HG03025 (cell line): ENCODE measurements at regions not wholly inside any gene's neighbourhood (a gene's known extent, or its start where the extent isn't known, plus 50 kb on each side); places are given as distances from the start of the nearest gene placed in this dataset.

Experiments
- ATAC-seq: cut with Tn5 transposase; IDR thresholded peaks from one replicate; pipeline ENCODE4 v1.9.1; 2021; ENCODE audit warnings: mild to moderate bottlenecking, moderate library complexity; ENCODE audit not compliant: unreplicated experiment, low FRiP score

- ATAC-seq: no peak
Measured at GRCh38 chr12:102603021-102603420, 122.7 kb upstream of the IGF1 start.

DNA sequence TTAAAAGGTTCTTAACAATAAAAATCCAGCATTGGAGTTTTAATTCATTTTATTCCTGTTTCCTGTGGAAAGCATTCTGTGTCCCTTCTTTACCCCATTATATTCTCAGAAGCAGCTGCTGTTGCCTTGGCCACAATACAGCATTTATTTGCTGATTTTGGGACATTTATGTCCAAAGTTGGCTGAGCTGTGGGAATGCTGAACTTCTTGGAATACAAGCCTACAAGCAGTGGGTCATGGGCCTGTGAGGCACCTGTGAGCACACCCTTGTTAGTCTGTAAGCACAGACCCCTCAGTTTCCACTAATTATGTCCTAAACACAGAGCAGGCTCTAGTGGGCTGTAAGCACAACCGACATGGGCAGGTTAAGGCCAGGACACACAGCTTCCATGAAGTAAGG is 122.2 kb upstream of the IGF1 start:
- no peak for ATAC-seq

DNA sequence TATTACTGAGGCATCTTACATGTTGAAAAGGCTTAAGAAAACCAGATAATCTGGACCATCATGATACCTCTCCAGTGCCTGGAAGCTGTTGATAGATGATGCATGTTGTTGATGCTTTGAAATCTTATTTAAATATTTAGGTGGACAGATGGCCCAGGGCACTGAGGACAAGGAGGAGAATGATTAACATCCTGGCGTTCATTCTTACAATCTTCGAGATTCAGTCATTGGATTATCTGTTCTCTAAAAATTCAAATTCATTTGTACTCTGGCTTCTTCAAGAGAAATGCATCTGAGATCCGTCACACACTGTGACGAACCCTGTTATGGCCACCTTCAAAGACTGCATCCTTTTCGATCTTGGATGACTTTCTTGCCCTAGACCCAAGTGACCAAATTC is 121.3 kb upstream of the IGF1 start:
- ATAC-seq: no peak

DNA sequence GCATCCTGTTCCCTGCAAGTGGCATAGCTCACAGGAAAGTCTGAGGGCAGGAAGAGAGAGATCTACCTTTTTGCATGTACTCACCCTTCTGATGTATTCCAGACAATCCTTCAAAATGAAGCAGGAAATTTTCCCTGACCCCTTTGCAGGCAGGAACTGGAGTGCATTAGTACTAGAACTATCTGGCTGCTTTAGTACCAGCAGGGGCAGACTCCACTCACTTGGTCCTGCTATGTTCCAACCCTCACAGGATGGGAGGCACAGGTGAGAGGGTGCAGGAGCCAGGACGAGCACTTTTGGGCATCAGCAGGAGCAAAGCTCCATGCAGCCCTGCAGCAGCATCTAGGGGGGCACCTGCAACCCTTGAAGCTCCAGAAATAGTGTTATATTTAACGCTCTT is 116.3 kb upstream of the IGF1 start:
- ATAC-seq: no peak

- ATAC-seq: no peak
Measured at GRCh38 chr12:102596031-102596430, 115.7 kb upstream of the IGF1 start.

DNA sequence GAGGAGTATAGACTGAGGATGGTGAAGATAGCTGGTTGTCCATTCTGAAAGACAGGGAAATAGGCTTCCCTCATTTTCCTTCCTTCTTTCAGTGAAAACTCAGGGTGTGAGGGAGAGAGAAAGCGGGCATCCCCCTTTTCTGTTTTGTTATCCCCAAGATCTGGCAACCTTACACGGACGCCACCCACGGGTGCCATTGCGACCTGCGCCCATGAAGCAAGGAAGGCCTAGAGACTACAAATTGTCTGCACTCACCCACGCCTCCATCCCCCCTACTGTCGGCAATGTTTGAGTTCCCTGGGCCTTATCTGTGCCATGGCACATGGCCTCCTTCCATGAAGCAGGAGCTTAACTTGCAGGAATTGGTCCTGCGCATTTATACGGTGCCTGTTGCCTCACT is 115.0 kb upstream of the IGF1 start:
- no peak for ATAC-seq

DNA sequence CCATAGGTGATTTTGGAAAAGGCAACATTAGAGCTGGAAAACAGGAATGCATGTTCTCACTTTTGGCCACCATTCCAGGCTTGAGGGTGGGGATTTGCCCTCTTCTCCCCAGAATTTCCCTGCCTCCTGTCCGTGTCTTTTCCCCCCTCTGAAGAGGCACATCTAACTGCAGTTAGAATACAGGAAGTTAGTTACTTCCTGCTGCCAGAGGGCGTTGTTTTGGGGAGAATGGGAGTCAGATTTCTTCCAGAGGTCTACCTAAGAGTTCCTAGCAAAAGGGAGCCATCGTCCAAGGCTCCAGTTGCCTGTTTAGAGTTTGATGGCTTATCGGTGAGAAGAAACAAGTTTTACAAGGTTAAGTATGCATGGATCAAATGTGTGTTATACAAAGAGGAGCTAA is 112.8 kb upstream of the IGF1 start:
- no peak for ATAC-seq

GRCh38 chr12:102592134-102592533 is 111.8 kb upstream of the IGF1 start:
- ATAC-seq: no peak

DNA sequence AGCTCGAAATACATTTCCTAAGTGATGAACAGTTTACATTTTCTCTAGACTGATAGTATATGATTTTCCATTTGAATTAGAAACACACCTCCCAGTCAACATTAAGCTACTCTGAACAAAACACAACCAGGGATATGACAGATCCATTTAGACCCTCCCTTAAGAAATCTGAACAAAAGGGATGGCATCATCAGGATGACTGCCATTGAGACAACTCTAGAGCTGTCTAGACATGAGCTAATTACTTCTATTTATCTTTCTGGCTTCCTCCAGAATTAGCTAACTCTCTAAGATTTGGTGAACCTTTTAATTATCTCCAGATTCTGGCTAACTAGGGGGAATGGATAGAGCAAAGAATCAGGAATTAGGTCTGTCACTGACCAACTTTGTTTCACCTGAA is 92.9 kb upstream of the IGF1 start:
- no peak for ATAC-seq

DNA sequence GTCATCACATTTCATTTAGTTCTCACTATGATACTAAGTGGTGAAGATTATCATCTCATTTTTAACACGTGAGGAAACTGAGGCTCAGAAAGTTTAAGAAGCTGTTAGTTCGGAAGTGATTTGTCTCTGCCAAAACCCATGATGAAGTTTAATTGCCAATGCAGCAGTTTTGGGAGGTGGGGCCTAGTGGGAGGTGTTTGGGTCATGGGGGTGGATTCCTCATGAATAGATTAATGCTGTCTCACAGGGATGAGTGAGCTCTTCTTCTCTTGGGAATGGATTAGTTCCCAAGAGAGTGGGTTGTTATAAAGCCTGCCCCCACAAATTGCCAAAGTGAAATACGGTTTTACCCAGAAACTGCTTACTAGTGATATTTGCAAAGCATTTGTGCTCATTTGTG is 91.5 kb upstream of the IGF1 start:
- ATAC-seq: no peak

DNA sequence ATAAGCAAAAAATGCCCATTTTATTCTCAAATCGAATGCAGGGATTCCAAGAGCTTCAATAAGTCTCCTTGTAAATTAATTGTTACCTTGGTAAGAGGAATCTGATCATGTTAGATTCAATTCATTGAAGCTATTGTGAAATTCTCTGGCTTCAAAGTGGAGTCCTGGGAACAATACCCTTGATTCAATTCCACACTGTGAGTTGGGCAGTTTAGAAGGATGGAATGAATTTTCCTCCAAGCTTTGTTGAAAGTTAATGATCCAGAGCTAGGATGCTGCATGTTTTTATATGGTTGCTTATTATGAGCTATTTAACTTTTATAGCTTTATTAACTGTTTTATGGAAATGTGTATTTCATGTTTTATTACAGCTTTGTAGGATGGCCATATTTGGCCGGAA is 89.9 kb upstream of the IGF1 start:
- no peak for ATAC-seq

DNA sequence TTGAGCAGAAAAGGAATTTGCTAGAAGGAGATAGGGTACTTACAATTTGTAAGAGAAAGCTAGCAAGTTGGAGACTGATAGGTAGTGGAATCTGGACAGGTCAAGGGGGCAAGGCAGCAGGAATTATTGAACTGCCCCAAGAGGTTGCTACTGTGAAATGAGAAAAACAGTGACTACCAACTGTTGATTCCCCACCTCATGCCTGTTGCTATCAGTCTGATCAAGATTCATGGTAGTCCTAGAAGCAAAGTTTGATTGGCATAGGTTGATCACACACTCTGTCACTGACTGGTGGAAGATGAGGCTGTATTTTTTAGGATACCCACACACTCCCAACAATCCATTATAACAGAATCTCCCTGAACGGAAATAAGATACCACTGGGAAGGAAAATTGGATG is 89.4 kb upstream of the IGF1 start:
- no peak for ATAC-seq

DNA sequence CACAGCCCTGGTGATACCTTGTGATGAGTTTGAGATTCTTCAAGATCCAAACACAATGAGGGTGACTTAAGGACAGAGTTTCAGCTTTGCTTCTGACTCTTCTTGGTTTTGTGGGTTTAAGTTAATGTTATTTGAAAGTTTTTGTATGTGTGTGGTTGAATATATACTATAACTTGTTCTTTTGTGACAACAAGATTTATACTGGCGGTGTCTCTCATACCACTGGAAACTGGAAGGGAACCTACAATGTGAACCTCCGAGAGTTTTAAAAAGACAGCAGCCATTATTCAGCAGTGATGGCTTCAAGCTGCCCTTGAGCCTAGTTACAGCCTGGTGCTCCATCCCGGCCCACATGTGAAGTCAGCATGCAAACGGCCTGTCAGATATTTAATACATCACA is 87.9 kb upstream of the IGF1 start:
- ATAC-seq: no peak

DNA sequence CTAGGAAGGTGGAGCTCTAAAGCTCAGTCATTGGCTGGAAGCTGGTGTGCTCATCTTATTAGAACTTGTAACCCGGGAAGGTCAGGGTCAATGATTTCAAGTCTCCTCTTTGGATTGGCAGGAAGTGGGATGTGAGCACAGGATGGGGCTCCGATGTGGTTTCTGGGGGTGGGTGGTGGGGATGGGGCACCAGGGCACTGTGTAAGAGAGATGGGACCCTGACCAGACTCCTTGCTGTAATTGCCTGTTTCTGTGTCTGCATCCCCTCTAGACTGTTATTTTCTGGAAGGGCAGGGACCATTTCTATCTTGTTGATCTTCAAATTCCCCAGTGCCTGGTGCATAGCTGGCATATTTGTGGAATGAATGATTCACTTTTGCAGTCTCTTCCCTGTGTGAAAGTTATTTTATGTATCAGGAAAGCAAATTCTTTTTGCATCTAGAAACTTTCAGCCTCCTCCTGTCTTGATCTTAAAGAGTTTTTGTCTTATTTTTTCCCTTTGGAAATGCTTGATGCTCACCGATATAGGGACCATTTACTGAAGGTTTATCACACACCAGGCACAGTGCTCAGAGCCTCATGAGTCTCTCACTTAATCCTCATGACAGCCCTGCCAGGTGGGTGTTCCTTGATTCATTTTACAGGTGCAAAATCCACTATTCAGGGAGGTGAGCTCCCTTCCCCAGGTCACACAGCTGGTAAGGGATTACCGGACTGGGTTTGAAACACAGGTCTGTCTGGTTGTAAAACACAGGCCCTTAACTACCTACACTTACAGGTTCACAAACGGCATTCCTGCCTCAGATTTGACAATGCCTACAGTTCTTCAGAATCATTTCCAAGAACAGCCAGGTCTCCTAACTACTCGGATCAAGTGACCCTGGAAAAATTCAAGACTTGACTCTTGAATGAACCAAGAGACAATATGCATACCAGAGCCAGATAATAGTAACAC is 86.9 kb upstream of the IGF1 start:
- no peak for ATAC-seq

- no peak for ATAC-seq
Measured at GRCh38 chr12:102565555-102565954, 85.2 kb upstream of the IGF1 start.

DNA sequence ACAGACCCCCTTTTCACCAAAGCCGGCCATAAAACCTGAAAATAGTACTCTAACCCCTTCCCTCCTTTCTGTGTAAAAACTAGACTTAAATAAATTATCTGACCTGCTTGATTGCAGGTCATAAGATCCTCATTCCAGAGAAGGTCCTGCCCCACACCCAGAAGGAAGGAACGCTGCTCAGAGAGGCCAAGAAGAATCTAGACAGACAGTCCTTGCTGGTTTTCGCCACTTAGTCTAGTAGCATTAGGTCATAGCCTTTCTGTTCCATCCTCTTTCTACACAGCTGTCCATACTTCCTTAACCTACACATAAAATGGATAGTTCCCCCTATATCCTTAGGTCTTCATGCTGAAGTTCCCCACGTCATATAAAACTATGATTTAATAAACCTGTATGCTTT is 83.7 kb upstream of the IGF1 start:
- no peak for ATAC-seq

GRCh38 chr12:102562836-102563425 is 82.6 kb upstream of the IGF1 start:
- no peak for ATAC-seq

DNA sequence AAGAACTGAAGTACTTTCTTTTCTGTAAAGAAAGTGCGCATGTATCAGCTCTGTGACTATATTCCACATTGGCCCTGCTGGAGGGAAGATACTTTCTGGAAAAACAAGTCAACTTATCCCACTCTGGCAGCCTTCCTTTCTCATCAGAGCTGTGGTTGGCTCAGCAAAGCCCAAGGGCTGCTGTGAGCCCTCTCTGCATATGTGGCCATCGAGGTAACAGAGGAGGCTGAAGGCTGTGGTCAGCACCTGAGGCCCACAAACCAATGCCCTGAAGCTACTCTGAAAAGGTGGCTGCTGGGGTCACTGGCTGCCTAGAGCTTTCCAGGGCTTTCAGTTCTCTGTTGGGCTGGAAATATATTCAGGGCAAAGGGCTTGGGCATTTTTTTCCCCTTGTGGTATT is 70.8 kb upstream of the IGF1 start:
- no peak for ATAC-seq

DNA sequence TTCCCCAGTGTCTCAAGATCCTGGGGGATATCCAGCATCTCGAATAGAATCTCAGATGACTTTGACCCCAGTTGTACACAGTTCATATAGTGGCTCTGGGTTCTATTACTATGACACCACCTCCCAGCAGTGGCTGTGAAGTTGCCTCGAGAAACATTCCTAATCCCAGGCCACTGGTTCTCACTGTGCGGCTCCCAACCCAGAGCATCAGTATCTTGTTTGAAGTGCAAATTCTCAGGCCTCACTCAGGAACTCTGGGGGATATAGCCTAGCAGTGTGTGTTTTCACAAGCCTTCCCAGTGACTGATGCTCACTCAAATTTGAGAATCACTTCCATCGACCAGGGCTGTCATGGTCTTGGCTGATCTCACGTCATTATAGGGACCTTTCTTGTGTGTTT is 69.3 kb upstream of the IGF1 start:
- ATAC-seq: no peak

DNA sequence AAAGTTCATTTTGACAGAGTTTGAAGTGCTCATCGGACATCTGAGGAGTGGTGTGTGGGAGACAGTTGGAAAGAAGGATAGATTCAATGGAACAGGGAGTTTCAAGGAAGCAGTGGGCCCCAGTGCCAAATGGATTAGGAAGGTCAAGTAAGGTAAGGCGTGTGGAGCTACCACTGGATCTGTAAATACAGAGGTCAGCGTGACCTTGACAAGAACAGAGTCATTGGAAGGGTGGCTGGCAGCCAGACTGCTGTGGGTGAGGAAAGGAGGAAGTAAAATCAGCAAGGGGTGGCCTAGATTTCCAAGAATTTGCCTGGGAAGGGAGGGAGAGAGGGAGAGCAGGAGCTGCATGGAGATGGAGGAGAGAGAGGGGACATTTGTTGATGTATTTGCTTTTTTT is 68.2 kb upstream of the IGF1 start:
- no peak for ATAC-seq

DNA sequence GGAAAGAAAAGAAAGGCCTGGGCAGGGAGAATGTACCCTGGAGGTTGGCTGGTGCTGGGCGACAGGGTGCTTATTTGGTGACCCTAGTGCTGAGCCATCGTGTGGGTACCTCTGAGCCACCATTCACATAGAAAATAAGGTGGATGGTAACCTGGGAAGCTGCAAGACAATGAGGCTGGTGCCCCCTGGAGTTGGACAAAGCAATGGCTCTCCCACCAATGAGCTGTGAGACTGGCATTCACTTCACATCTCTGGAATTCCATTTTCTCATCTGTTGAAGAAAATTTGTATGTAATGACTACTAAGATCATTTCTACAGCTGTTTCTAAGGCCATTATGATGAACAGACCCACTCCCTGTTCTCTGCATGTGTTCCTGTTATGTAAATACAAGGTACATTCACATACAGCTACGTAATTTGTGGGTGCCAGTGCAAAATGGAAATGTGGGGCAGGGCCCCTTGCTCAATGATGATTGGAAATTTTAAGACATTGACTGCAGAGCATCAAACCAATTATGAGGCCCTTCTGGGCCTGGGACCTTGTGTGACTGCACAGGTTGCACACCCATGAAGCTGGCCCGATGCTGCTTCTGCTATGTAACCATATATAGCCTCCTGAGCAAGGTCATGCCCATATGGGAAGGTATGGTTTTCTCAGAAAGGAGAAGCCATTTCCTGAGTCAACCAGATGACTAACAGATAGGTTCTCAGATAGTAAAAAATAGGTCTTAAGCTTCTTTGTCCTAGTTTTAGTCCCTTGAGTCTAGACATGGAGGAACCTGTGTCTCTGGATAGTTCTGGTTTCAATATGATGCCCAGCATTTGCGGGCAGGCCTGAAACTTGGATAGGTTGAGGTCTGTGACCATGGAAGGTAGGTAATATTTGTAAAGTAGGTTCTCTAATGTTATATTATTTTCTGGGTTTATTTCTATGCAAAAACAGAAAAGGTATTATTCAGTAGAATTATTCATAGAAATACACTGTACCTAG is 63.4 kb upstream of the IGF1 start:
- no peak for ATAC-seq
